ENCODE measurements at regions not wholly inside any gene's neighbourhood (a gene's known extent, or its start where the extent isn't known, plus 50 kb on each side); places are given as distances from the start of the nearest gene placed in this dataset.

- no peak for DNase-seq (ENCODE audit: low spot score)
- Mint-ChIP-seq H3K4me1 (no peaks in the 10 kb centered on the region), H3K27ac (no peak overlapping the region), H3K4me3 (no peak overlapping the region), H3K27me3 (ENCODE audit: insufficient read depth, low read depth, poor library complexity) (no peaks in the 10 kb centered on the region), H3K9me3 (peaks cover 5% of the 10 kb centered on the region; the same call in 2 of the 3 replicates), H3K36me3 (ENCODE audit: low read depth) (no peaks in the 10 kb centered on the region)
- Histone ChIP-seq H3K79me2 (replicated peaks; ENCODE audit: insufficient read depth) (no peaks in the 10 kb centered on the region), H3K27me3 (ENCODE audit: insufficient read depth) (no peaks in the 10 kb centered on the region), H3K27ac (ENCODE audit: low read depth) (no peak overlapping the region), H3K4me3 (no peak overlapping the region), H3F3A (replicated peaks; ENCODE audit: low read depth) (no peaks in the 10 kb centered on the region), H3K36me3 (ENCODE audit: insufficient read depth) (no peaks in the 10 kb centered on the region), H2AFZ (no peak overlapping the region), H3K4me1 (ENCODE audit: insufficient read depth) (no peaks in the 10 kb centered on the region), H3K4me2 (no peak overlapping the region), H3K9me2 (ENCODE audit: insufficient read depth) (no peaks in the 10 kb centered on the region), H4K20me1 (replicated peaks; ENCODE audit: insufficient read depth) (no peaks in the 10 kb centered on the region)
- no peak for ATAC-seq
- TF ChIP-seq ZNF462 (CRISPR knock-in tag; IDR thresholded peaks at IDR 0.05) (no peak), CTCF (conservative IDR thresholded peaks at IDR 0.05; ENCODE audit: low read depth in 2 of 2) (no peak), ETS1 (IDR thresholded peaks at IDR 0.05) (no peak)
Measured at GRCh38 chr3:194972641-194973040, 287.0 kb downstream of the FAM43A start.

Data from GM23338 (cell line).